ENCODE measurements at regions not wholly inside any gene's neighbourhood (a gene's known extent, or its start where the extent isn't known, plus 50 kb on each side); places are given as distances from the start of the nearest gene placed in this dataset.

DNA sequence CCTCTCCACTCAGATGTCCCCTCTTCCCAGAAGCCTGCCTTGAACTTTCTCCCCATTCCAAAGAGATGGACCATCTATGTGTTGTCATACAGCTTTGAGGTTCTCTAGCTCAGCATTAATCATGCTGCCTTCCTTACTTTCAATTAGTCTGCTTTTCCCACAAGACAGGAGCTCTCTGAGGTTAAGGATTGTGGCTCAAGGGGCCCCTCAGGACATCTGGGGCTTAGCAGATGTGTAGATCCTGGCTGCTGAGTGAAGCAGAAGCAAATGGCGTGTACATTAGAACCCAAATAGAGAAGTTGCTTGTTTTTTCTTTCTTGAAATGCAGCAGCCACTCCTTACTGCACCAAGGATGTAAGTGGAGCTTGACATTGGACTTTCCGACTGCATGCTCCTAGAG is 330.5 kb upstream of the TNRC6C start:
- H2AFZ ChIP-seq (ENCODE audit: low read depth, low read length) = no peak overlapping the region
- H3K9me1 ChIP-seq (ENCODE audit: control insufficient read depth, insufficient read depth, low read length) = no peaks in the 10 kb centered on the region
- FAIRE-seq (no peak), DNase-seq (ENCODE audit: extremely low read depth in 1 of 4, low spot score in 3 of 4) (no peak), ATAC-seq (no peak)
- no peak overlapping the region for H3K4me2 ChIP-seq (ENCODE audit: insufficient read depth, low read length)
- in situ Hi-C loops (cut with MboI) = no loop called here
- H3K9ac ChIP-seq (ENCODE audit: insufficient read depth in 1 of 2, low read depth in 2 of 2, low read length in 2 of 2) = no peak overlapping the region
- H4K20me1 ChIP-seq (replicated peaks; ENCODE audit: control insufficient read depth, insufficient read depth, low read length) = no peaks in the 10 kb centered on the region
- ChIA-PET POLR2A (interaction anchor here (1.0 to 1.7 kb wide), 2 partner anchors 10 kb away, joined by 3 to 4 read pairs; no protein-coding TSS in a partner anchor), CTCF (ENCODE audit: low intra/inter-chr PET ratio) (no interaction called here)
- no peak overlapping the region for H3K4me3 ChIP-seq
- H3K9me3 ChIP-seq (replicated peaks; ENCODE audit: control insufficient read depth, insufficient read depth, low read depth, low read length) = no peaks in the 10 kb centered on the region
- H3K4me1 ChIP-seq (replicated peaks in 1 of 2; ENCODE audit: control insufficient read depth in 2 of 2, insufficient read depth in 2 of 2, low read length in 2 of 2) = no peaks in the 10 kb centered on the region
- no peak for TF ChIP-seq LEF1 (IDR thresholded peaks at IDR 0.05)
- no peak for TF ChIP-seq CXXC5 (CRISPR knock-in tag; IDR thresholded peaks at IDR 0.05)
- no peak for TF ChIP-seq ASH1L (IDR thresholded peaks at IDR 0.05; ENCODE audit: borderline replicate concordance, low read depth, partially characterized antibody)
- no peak for TF ChIP-seq FOS (IDR thresholded peaks at IDR 0.05; ENCODE audit: extremely low read depth, insufficient read length)
- TF ChIP-seq ZBED1 (IDR thresholded peaks at IDR 0.05) = no peak
- TF ChIP-seq, protein P1, sequence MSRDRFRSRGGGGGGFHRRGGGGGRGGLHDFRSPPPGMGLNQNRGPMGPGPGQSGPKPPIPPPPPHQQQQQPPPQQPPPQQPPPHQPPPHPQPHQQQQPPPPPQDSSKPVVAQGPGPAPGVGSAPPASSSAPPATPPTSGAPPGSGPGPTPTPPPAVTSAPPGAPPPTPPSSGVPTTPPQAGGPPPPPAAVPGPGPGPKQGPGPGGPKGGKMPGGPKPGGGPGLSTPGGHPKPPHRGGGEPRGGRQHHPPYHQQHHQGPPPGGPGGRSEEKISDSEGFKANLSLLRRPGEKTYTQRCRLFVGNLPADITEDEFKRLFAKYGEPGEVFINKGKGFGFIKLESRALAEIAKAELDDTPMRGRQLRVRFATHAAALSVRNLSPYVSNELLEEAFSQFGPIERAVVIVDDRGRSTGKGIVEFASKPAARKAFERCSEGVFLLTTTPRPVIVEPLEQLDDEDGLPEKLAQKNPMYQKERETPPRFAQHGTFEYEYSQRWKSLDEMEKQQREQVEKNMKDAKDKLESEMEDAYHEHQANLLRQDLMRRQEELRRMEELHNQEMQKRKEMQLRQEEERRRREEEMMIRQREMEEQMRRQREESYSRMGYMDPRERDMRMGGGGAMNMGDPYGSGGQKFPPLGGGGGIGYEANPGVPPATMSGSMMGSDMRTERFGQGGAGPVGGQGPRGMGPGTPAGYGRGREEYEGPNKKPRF (IDR thresholded peaks at IDR 0.05; ENCODE audit: low read depth, low read length) = no peak
- TF ChIP-seq, protein P2, sequence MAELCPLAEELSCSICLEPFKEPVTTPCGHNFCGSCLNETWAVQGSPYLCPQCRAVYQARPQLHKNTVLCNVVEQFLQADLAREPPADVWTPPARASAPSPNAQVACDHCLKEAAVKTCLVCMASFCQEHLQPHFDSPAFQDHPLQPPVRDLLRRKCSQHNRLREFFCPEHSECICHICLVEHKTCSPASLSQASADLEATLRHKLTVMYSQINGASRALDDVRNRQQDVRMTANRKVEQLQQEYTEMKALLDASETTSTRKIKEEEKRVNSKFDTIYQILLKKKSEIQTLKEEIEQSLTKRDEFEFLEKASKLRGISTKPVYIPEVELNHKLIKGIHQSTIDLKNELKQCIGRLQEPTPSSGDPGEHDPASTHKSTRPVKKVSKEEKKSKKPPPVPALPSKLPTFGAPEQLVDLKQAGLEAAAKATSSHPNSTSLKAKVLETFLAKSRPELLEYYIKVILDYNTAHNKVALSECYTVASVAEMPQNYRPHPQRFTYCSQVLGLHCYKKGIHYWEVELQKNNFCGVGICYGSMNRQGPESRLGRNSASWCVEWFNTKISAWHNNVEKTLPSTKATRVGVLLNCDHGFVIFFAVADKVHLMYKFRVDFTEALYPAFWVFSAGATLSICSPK (IDR thresholded peaks at IDR 0.05; ENCODE audit: borderline replicate concordance) = no peak
- no peak for TF ChIP-seq CEBPB (tag; IDR thresholded peaks at IDR 0.05)
- TF ChIP-seq FOXJ3 (CRISPR knock-in tag; IDR thresholded peaks at IDR 0.05) = no peak
- TF ChIP-seq ZNF224 (CRISPR knock-in tag; IDR thresholded peaks at IDR 0.05) = no peak
- TF ChIP-seq TEAD2 (tag; IDR thresholded peaks at IDR 0.05) = no peak
- H3K36me3 ChIP-seq (ENCODE audit: control insufficient read depth, insufficient read depth, low read length) = no peaks in the 10 kb centered on the region
- no peak overlapping the region for H3K27ac ChIP-seq (ENCODE audit: extremely low read depth, low read depth, low read length)
- no TSS peak for BruUV-seq (replicated peaks)
- no peaks in the 10 kb centered on the region for H3K79me2 ChIP-seq (ENCODE audit: control insufficient read depth, insufficient read depth, low read length)
- peaks cover 0 to 21% of the 10 kb centered on the region in 2 experiments; a peak in 2 of 5 replicates for H3K27me3 ChIP-seq (ENCODE audit: control insufficient read depth in 2 of 2, insufficient read depth in 2 of 2, low read length in 2 of 2)
- WGBS (ENCODE audit: insufficient coverage, low coverage, missing lambda C conversion rate) = 0% methylated on average over 2 of the region's 2 CpGs
- intact Hi-C loops (cut with micrococcal nuclease) = no loop called here
